Thoracic aorta (tissue), 2 donors: ENCODE measurements at regions not wholly inside any gene's neighbourhood (a gene's known extent, or its start where the extent isn't known, plus 50 kb on each side); places are given as distances from the start of the nearest gene placed in this dataset.
"Not testable (repeated sequence)": the region's sequence is repeated elsewhere in the genome, so short reads cannot be mapped to it uniquely, and the experiment has no call there.

ENCODE experiments used
- ATAC-seq: fragments of 150-250 bp; one replicate; pipeline ENCODE4 v1.8.0; 2017; ENCODE audit warnings: low read depth; ENCODE audit not compliant: insufficient number of reproducible peaks, low FRiP score
- DNase-seq: peaks from one replicate; pipeline ENCODE4 v3.0.0-alpha.2; 2020; ENCODE audit warnings: low spot score
- H3K27ac ChIP-seq, 2 donors: fragments of 200-600 bp; sonication (generic); 1 replicate in 1 of 2; 2 replicates in 1 of 2; pipeline ENCODE4 v1.5.1; 2016; ENCODE audit warnings: mild to moderate bottlenecking in 2 of 2, moderate library complexity in 2 of 2
- H3K27me3 ChIP-seq: fragments of 200-600 bp; sonication (generic); replicated peaks from 2 replicates; pipeline ENCODE4 v1.6.0; 2016; ENCODE audit warnings: mild to moderate bottlenecking; ENCODE audit not compliant: insufficient read depth
- H3K36me3 ChIP-seq: fragments of 200-600 bp; sonication (generic); one replicate; pipeline ENCODE4 v1.5.1; 2016
- H3K4me1 ChIP-seq, 2 donors: fragments of 200-600 bp; sonication (generic); 1 replicate in 1 of 2; 2 replicates in 1 of 2; pipeline versions ENCODE4 v1.5.1 to v1.6.0; 2016; ENCODE audit warnings: low read depth in 2 of 2, mild to moderate bottlenecking in 1 of 2; ENCODE audit not compliant: control insufficient read depth in 1 of 2
- H3K4me3 ChIP-seq: fragments of 200-600 bp; sonication (generic); 2 replicates; pipeline ENCODE4 v1.5.1; 2016; ENCODE audit warnings: mild to moderate bottlenecking
- H3K9me3 ChIP-seq: fragments of 200-600 bp; sonication (generic); 2 replicates; pipeline ENCODE4 v1.5.1; 2016
- TF ChIP-seq, protein P1 (sequence below): fragments of 200-600 bp; sonication (generic); IDR thresholded peaks from one replicate; pipeline ENCODE4 v1.5.1; 2019; ENCODE audit warnings: antibody characterized with exemption

GRCh38 chr1:65615859-65616258, 176.8 kb upstream of the PDE4B start:
- ATAC-seq, result no peak
- DNase-seq, result no peak
- Histone ChIP-seq H3K9me3 (no peaks in the 10 kb centered on the region), H3K4me3 (no peak overlapping the region), H3K4me1 (no peaks in the 10 kb centered on the region), H3K27me3 (no peaks in the 10 kb centered on the region), H3K27ac (no peak overlapping the region), H3K36me3 (peaks cover 4% of the 10 kb centered on the region)
- TF ChIP-seq, protein P1, sequence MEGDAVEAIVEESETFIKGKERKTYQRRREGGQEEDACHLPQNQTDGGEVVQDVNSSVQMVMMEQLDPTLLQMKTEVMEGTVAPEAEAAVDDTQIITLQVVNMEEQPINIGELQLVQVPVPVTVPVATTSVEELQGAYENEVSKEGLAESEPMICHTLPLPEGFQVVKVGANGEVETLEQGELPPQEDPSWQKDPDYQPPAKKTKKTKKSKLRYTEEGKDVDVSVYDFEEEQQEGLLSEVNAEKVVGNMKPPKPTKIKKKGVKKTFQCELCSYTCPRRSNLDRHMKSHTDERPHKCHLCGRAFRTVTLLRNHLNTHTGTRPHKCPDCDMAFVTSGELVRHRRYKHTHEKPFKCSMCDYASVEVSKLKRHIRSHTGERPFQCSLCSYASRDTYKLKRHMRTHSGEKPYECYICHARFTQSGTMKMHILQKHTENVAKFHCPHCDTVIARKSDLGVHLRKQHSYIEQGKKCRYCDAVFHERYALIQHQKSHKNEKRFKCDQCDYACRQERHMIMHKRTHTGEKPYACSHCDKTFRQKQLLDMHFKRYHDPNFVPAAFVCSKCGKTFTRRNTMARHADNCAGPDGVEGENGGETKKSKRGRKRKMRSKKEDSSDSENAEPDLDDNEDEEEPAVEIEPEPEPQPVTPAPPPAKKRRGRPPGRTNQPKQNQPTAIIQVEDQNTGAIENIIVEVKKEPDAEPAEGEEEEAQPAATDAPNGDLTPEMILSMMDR, result no peak

DNA sequence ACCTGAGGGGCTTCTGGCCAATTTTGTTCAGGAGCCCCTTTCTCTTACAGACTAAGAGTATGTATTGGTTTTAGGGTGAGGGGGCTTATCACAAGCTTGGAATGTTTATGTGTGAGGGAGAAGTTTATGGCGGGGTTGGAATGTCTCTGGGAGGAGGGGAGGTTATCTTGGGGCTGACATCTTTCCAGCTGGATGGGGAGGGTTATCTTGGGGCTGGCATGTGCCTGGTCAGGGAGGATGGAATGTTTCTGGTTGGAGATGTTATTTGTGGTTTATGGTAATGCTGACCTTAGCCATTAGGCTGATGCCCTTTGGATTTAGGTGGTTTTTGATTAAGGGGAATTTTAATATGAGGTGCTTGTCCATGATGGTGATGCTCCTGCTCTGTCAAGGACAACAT, 171.0 kb upstream of the PDE4B start:
- not testable (repeated sequence) for H3K27me3 ChIP-seq, DNase-seq, H3K36me3 ChIP-seq, H3K27ac ChIP-seq, H3K4me1 ChIP-seq, H3K4me3 ChIP-seq, H3K9me3 ChIP-seq, ATAC-seq

- TF ChIP-seq, protein P1, result no peak
- ATAC-seq, result no peak
- DNase-seq, result no peak
- no peak overlapping the region for H3K4me3 ChIP-seq
- H3K4me1 ChIP-seq, result no peaks in the 10 kb centered on the region
- H3K27ac ChIP-seq, result no peak overlapping the region
- H3K36me3 ChIP-seq, result no peaks in the 10 kb centered on the region
- no peaks in the 10 kb centered on the region for H3K9me3 ChIP-seq
- no peaks in the 10 kb centered on the region for H3K27me3 ChIP-seq
Observed at GRCh38 chr1:65623895-65624294, 168.8 kb upstream of the PDE4B start.

DNA sequence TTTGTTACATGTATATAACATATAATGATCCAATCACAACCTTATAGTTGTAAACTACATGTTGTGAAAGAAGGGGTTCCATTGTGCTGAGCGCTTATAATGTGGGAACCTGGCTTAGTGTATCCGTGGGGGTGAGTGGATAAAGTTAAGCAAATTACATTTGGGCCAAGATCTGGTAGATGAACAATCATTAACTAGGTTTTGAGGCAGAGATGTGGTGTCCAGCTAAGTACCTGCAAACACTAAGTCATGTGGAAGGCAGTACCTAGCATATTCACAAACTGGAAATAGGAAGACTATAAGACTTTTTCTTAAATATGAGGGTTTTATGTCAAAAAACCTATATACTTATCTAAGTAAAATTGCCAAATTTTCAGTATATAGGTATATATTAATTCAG, 167.2 kb upstream of the PDE4B start:
- Histone ChIP-seq H3K4me3 (no peak overlapping the region), H3K9me3 (no peaks in the 10 kb centered on the region), H3K27ac (no peak overlapping the region), H3K36me3 (no peaks in the 10 kb centered on the region), H3K27me3 (no peaks in the 10 kb centered on the region), H3K4me1 (no peaks in the 10 kb centered on the region)
- TF ChIP-seq, protein P1, result no peak
- no peak for DNase-seq
- ATAC-seq, result no peak

DNA sequence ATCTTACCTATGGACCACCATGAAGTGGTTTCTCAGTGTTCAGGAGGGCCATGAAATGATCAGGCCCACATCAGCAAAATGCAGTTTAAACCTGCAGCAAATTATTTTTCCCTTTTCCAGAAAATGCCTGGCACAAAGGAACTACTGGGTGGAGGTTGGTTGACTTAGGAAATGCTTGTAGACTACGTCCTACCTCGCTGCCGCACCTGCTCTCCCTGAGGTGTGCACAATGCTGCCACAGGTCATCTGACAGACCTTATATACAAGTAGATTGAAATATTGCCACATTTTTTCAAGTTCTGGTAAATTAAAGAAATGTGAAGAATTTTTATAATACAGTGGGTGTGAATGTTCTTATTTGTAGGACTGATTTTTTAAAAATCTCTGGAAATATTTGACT, 166.7 kb upstream of the PDE4B start:
- no peak overlapping the region for H3K27ac ChIP-seq
- no peak for DNase-seq
- no peak for ATAC-seq

GRCh38 chr1:65629788-65630187, 162.9 kb upstream of the PDE4B start:
- no peaks in the 10 kb centered on the region for H3K36me3 ChIP-seq
- TF ChIP-seq, protein P1, result no peak
- H3K27ac ChIP-seq, result no peak overlapping the region
- no peaks in the 10 kb centered on the region for H3K9me3 ChIP-seq
- no peaks in the 10 kb centered on the region for H3K4me1 ChIP-seq
- H3K4me3 ChIP-seq, result no peak overlapping the region
- no peak for ATAC-seq
- no peaks in the 10 kb centered on the region for H3K27me3 ChIP-seq
- no peak for DNase-seq

More for the DNA sequence above, 166.7 kb upstream of the PDE4B start:
- Histone ChIP-seq H3K27me3 (no peaks in the 10 kb centered on the region), H3K4me1 (no peaks in the 10 kb centered on the region), H3K4me3 (no peak overlapping the region), H3K9me3 (no peaks in the 10 kb centered on the region), H3K36me3 (no peaks in the 10 kb centered on the region)
- TF ChIP-seq, protein P1, result no peak
